ENCODE measurements at regions not wholly inside any gene's neighbourhood (a gene's known extent, or its start where the extent isn't known, plus 50 kb on each side); places are given as distances from the start of the nearest gene placed in this dataset.

DNA sequence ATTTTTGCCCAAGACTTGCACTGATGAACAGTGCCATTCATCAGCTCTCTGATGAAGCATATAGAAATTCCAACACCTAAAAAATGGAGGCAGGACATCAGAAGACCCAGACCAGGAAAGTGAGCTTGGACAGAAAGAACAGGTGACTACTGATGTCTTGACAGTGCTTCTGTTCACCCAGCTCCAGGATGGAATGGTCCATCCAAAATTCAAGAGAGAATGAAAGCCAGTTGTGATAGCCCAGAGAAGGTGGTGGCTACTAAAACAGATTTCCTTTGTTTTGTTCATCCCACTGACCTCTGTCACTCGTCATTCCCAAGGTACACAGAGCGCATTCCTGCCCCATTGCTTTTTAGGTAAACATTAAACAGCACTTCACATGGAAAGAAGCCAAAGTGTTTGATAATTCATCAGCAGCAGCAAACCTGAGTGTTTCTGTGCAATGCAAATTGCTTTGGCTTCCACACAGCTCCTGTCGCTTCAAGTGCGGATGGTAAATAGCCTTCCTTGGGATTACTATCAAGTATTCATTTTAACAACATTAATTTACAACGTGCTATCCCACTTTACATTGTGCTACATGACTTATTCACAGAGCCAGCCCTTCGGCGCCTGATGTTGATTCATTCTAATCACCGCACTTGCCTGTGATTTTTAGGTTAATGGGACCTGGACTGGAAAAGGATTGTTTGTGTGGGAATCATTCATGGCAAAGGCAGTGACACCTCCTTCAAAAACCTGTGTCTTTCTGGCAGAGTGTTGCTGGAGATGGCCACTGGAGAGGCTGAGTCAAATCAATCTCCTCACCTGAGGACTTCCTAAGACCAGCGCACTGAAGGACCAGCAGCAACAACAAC is 65.1 kb upstream of the TOX3 start:
- no peak for TF ChIP-seq POLR2A (IDR thresholded peaks at IDR 0.05)
- TF ChIP-seq, protein P1, sequence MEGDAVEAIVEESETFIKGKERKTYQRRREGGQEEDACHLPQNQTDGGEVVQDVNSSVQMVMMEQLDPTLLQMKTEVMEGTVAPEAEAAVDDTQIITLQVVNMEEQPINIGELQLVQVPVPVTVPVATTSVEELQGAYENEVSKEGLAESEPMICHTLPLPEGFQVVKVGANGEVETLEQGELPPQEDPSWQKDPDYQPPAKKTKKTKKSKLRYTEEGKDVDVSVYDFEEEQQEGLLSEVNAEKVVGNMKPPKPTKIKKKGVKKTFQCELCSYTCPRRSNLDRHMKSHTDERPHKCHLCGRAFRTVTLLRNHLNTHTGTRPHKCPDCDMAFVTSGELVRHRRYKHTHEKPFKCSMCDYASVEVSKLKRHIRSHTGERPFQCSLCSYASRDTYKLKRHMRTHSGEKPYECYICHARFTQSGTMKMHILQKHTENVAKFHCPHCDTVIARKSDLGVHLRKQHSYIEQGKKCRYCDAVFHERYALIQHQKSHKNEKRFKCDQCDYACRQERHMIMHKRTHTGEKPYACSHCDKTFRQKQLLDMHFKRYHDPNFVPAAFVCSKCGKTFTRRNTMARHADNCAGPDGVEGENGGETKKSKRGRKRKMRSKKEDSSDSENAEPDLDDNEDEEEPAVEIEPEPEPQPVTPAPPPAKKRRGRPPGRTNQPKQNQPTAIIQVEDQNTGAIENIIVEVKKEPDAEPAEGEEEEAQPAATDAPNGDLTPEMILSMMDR (IDR thresholded peaks at IDR 0.05), result no peak
